Activated CD4-positive, alpha-beta T cell treated with anti-CD3 and anti-CD28 coated beads for 24 hours (primary cell): ENCODE measurements at regions not wholly inside any gene's neighbourhood (a gene's known extent, or its start where the extent isn't known, plus 50 kb on each side); places are given as distances from the start of the nearest gene placed in this dataset.
"Not testable (repeated sequence)": the region's sequence is repeated elsewhere in the genome, so short reads cannot be mapped to it uniquely, and the experiment has no call there.

Source experiments
- DNase-seq, 2 donors: peaks; one replicate each; pipeline ENCODE4 v3.0.0-alpha.2; 2020; ENCODE audit warnings: low read depth in 2 of 2

- DNase-seq: no peak
Observed at GRCh38 chr1:229132106-229132443, 138.8 kb upstream of the RAB4A start.

DNA sequence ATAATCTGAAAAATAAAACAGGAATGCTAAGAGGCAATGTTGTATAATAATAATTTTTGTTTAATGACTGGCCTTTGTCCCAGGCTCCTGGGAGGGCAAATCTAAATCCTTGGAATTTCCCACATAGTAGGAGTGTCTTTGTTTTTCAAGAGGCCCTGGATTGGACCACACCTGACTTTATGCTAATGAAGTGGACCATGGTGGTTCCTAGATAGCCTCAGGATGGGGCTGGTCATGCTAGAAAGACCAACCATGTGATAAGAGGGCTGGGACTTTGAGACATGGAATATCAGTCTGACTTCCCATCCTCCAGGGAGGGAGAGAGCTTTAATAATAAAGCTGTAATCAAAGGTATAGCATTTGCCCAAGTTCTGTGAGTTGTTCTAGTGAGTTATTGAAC is 138.2 kb upstream of the RAB4A start:
- DNase-seq: no peak

GRCh38 chr1:229133151-229133550 is 137.8 kb upstream of the RAB4A start:
- no peak for DNase-seq

GRCh38 chr1:229133811-229134210 is 137.1 kb upstream of the RAB4A start:
- DNase-seq: no peak

DNA sequence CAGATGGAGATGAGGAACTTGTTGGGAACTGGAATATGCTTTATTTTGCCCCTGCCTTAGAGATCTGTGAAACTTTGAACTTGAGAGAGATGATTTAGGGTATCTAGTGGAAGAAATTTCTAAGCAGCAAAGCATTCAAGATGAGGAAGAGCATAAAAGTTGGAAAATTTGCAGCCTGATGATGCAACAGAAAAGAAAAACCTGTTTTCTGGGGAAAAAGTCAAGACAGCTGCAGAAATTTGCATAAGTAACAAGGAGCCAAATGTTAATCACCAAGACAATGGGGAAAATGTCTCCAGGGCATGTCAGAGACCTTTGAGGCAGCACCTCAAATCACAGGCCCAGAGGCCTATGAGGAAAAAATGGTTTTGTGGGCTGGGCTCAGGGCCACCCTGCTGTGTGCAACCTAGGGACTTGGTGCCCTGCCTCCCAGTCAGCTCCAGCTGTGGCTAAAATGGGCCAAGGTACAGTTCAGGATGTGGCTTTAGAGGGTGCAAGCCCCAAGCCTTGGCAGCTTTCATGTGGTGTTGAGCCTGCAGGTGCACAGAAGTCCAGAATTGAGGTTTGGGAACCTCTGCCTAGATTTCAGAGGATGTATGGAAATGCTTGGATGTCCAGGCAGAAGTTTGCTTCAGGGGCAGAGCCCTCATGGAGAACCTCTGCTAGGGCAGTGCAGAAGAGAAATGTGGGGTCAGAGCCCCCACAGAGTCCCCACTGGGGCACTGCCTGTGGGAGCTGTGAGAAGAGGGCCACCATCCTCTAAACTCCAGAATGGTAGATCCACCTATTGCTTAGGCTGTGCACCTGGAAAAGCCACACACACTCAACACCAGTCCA is 136.3 kb upstream of the RAB4A start:
- not testable (repeated sequence) for DNase-seq

DNA sequence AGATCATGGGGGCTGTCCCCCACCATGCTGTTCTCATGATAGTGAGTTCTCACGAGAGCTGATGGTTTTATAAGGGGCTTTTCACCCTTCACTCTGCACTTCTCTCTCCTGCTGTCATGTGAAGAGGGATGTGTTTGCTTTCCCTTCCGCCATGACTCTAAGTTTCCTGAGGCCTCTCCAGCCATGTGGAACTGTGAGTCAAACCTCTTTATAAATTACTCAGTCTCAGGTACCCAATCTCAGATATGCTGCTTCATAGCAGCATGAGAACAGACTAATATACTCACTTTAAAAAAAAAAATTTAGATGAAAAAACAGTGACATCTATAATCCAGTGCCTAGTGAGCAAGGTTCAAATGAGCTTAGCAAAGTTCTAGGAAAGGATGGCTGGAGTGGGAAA is 135.1 kb upstream of the RAB4A start:
- no peak for DNase-seq

DNA sequence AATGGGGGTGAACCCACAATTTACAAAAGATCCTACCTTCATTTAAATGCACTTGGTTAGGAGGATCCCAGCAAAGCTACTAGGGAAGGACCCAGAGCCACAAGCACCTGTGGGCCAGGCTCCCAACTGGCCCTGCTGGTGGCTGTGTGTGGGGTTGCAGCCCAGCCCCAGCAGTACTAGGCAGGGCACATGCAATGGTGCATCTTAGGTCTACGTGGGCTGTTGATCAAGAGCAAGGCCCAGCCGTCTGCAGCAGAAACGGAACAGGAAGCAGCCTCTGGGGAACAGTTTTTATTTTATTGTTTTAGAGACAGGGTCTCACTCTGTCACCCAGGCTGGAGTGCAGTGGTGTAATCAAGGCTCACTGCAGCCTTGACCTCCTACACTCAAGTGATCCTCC is 134.1 kb upstream of the RAB4A start:
- DNase-seq: no peak

DNA sequence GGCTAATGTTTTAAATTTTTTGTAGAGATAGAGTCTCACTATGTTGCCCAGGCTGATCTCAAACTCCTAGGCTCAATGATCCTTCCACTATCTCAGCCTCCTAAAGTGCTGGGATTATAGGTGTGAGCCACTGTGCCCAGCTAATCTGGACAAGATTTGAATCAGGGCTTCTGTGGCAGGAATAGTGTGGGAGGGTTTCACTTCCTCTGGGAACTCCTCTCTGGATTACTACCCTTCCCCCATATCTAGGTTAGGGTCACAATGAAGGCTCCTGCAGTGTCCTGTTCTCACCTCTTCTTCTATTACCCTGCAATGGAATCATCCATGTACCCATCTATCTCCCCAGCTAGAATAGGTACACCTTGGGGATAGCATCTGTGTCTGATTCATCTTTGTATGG is 133.6 kb upstream of the RAB4A start:
- no peak for DNase-seq

DNA sequence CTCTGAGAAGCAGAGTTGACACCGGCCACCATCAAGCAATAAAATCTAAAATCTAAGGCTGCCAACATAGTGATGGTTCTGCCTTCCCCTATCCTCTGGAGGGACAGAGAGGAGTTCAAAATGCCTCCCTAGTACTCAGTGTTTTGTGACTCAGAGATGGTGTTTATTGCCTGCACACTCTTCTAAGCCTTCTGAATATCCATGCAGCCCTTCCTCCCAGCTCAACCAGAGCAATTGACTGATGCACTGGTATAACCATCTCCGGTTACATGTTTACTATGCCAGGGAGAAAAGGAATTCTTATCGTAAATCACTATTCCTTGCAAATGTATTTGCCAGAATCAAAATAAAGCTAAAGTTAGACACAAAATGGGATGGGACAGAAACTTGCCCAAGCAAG is 132.9 kb upstream of the RAB4A start:
- no peak for DNase-seq

- DNase-seq: no peak
Observed at GRCh38 chr1:229139331-229140118, 131.4 kb upstream of the RAB4A start.

DNA sequence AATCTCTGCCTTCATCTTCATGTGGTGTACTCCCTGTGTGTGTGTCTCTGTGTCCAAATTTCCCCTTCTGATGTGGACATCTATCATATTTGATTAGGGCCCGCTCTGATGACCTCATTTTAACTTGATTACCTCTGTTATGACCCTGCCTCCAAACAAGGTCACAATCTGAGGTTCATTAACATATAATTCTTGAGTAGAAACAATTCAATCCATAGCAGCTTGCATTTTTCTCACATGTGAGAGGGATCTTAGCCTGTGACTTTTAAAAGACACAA is 130.9 kb upstream of the RAB4A start:
- DNase-seq: no peak

- no peak for DNase-seq
Observed at GRCh38 chr1:229141271-229141670, 129.6 kb upstream of the RAB4A start.

GRCh38 chr1:229141689-229142377 is 129.1 kb upstream of the RAB4A start:
- no peak for DNase-seq

DNA sequence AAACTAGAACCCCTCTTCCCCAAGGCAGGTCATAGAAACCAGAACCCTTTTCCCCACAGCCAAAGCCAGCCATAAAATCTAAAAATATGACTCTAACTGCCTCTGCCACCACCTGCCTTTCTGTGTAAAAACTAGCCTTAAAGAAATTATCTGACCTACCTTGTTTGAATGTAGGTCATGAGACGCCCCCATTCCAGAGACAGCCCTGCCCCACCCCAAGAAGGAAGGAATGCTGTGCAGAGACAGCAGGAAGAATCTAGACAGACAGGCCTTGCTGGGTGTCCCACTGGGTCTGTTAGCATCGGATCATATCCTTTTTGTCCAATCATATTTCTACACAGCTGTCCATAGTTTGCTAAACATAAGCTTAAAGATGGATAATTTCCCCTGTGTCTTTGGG is 128.4 kb upstream of the RAB4A start:
- DNase-seq: no peak

DNA sequence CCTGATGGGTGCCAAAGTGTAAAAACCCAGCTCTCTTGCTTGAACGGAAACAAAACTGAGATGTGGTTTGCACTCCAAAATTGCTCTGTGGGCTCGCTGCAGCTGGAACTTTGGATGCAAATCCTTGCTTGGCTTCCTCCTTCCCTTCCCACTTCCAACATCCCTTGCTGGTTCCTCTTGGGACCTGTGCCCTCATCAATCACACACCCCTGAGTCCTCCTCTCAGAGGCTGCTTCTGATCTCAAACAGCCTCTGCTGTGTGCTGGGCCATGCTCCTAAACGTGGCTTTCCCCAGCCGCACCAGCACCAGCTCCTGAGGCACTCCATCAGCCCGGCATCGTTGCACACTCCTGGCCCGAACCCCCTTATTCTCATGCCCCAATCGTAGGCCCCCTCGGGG is 124.3 kb upstream of the RAB4A start:
- no peak for DNase-seq

DNA sequence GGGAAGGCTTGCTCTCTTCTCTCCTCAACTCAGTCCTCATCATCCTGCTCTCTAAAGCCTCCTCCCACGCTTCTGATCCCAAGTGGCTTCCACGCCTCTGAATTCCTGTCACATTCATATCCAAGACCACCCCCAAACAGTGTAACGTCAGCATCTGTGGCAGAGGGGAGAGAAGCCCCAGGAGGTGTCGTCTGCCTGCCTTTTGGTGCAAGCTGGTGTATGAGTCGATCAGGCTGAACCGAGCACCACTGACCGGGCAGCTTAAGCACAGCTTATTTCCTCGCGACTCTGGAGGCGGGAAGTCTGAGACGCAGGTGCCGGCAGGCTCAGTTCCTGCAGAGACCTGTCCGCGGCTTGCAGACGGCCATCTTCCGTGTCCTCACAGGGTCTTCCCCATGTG is 123.8 kb upstream of the RAB4A start:
- no peak for DNase-seq

DNA sequence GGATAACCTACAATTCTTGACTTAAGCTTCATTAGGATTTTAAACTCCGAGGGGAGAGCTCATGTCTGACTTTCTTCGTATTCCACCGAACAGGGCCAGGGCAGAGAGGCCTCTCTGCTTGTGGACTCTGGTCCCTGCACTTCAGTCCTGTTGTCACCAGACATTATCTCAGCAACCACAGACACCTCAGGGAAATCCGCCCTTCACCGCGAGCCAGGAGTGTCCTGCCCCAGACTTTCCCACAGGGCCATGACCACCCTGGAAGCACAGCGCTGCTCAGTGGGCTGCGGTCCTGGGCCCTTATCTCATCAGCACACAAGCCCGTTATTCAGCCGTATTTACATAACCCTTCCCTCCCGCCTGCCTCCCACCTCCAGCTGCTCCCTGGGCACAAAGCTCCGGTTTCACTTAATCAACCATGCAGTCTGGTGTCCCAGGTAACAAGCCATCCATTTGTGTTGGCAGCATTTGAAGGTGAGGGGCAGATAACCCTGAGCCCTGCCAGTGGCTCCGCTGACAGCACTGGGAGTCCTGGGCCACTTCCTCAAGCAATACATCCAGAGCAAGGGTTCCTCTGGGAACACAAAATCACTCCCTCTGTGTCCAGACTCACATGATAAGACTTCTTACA is 122.8 kb upstream of the RAB4A start:
- no peak for DNase-seq

DNA sequence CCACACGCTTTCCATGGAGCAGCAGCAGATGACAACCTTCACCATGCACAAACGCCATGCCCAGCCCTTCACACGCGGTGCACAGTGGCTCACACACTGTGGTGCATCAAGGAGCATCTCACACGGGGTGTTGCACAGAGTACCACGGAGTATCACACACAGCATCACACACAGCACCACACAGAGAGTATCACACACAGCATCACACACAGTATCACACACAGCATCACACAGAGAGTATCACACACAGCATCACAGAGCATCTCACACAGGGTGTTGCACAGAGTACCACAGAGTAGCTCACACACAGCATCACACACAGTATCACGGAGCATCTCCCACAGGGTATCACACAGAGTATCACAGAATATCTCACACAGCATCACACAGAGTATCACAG is 122.2 kb upstream of the RAB4A start:
- no peak for DNase-seq

DNA sequence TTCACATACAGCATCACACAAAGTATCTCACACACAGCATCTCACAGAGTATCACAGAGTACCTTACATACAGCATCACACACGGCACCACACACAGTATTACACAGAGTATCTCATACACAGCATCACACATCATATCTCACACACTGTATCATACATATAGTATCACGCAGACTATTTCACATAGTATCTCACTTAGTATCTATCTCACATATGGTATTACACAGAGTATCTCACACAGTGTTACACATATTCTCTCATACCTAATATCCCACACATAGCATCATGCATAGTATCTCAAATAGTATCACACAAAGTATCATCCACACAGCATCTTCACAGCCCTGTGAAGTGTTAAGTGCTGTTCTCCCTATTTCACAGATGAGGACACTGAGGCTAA is 121.5 kb upstream of the RAB4A start:
- no peak for DNase-seq

- no peak for DNase-seq
Observed at GRCh38 chr1:229150518-229150917, 120.4 kb upstream of the RAB4A start.

DNA sequence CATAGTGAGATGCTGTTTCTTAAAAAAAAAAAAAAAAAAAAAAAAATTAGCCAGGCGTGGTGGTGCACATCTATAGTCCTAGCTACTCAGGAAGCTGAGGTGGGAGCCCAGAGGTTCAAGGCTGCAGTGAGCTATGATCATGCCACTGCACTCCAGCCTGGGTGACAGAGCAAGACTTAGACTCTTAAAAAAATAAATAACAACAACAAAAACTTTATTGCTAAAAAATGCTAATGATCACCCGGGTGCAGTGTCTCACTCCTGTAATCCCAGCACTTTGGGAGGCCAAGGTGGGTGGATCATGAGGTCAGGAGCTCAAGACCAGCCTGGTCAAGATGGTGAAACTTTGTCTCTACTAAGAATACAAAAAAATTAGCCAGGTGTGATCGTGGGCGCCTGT is 119.5 kb upstream of the RAB4A start:
- DNase-seq: not testable (repeated sequence)

GRCh38 chr1:229152311-229152710 is 118.6 kb upstream of the RAB4A start:
- no peak for DNase-seq
